Loucy (cell line): ENCODE measurements at regions not wholly inside any gene's neighbourhood (a gene's known extent, or its start where the extent isn't known, plus 50 kb on each side); places are given as distances from the start of the nearest gene placed in this dataset.

Experiments used
- EZH2phosphoT487 ChIP-seq: fragments of 200-600 bp; IDR thresholded peaks from 2 replicates; pipeline ENCODE4 v1.6.1; 2018; ENCODE audit warnings: antibody characterized with exemption, mild to moderate bottlenecking, moderate library complexity, borderline replicate concordance
- TF ChIP-seq, protein P1 (sequence below): fragments of 200-600 bp; sonication (generic); conservative IDR thresholded peaks from 2 replicates; pipeline ENCODE4 v1.5.1; 2014; ENCODE audit warnings: mild to moderate bottlenecking, antibody characterized with exemption, low read length

- TF ChIP-seq, protein P1, sequence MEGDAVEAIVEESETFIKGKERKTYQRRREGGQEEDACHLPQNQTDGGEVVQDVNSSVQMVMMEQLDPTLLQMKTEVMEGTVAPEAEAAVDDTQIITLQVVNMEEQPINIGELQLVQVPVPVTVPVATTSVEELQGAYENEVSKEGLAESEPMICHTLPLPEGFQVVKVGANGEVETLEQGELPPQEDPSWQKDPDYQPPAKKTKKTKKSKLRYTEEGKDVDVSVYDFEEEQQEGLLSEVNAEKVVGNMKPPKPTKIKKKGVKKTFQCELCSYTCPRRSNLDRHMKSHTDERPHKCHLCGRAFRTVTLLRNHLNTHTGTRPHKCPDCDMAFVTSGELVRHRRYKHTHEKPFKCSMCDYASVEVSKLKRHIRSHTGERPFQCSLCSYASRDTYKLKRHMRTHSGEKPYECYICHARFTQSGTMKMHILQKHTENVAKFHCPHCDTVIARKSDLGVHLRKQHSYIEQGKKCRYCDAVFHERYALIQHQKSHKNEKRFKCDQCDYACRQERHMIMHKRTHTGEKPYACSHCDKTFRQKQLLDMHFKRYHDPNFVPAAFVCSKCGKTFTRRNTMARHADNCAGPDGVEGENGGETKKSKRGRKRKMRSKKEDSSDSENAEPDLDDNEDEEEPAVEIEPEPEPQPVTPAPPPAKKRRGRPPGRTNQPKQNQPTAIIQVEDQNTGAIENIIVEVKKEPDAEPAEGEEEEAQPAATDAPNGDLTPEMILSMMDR: no peak
- no peak for TF ChIP-seq EZH2phosphoT487
Measured at GRCh38 chr5:123806644-123807043, 294.7 kb downstream of the CSNK1G3 start.
